ENCODE measurements at regions not wholly inside any gene's neighbourhood (a gene's known extent, or its start where the extent isn't known, plus 50 kb on each side); places are given as distances from the start of the nearest gene placed in this dataset.

DNA sequence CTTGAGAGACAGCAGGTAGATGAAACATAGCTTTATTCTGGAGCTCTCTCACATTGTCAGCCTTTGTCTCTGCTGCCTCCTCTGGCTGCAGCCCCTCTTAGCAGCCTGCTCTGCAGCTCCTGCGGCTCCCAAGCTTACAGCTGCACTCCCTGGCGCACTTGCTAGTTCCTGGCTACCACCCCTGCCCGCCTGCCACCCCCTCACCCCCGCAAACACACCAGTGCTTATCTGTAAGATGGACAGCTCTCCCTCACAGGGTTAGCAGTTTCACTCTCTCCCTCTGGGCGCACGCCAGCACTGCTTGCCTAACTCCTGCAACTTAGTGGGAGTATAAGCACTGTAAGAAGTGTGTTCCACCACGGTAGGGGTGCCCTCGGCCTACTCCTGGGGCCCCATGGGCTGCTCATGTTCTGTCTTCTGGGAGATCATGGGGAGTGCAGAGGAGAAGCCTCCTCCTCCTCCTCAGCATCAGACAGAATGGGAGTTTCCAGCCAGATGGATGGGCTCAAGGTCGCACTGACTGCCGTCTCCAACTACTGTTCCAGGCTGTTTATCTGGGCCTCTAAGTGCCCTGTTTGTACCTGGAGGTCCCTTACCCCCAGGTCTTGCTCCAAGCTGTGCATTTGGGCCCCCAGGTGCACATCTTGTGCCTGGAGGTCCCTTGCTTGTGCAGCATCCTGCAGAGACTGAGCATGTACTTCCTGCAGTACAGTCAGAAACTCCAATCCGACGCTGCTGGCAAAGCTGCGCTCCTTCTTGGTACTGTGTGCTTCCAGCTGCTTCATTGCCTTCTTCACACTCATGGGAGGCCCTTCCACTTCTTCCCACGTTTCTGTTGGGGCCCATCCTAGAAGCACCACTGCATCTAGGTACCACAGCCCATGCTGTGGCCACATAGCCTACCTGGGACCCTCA is 1388.1 kb downstream of the AMY1C start:
- TF ChIP-seq, protein P1, sequence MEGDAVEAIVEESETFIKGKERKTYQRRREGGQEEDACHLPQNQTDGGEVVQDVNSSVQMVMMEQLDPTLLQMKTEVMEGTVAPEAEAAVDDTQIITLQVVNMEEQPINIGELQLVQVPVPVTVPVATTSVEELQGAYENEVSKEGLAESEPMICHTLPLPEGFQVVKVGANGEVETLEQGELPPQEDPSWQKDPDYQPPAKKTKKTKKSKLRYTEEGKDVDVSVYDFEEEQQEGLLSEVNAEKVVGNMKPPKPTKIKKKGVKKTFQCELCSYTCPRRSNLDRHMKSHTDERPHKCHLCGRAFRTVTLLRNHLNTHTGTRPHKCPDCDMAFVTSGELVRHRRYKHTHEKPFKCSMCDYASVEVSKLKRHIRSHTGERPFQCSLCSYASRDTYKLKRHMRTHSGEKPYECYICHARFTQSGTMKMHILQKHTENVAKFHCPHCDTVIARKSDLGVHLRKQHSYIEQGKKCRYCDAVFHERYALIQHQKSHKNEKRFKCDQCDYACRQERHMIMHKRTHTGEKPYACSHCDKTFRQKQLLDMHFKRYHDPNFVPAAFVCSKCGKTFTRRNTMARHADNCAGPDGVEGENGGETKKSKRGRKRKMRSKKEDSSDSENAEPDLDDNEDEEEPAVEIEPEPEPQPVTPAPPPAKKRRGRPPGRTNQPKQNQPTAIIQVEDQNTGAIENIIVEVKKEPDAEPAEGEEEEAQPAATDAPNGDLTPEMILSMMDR (IDR thresholded peaks at IDR 0.05; ENCODE audit: insufficient read depth, low read length), result no peak
- H3K4me3 ChIP-seq (ENCODE audit: low read depth, low read length), result no peak overlapping the region
- no peak for DNase-seq (ENCODE audit: low read depth)

GRCh38 chr1:105138458-105138893 is 1388.8 kb downstream of the AMY1C start:
- DNase-seq (ENCODE audit: low read depth), result no peak
- H3K4me3 ChIP-seq (ENCODE audit: low read depth, low read length), result no peak overlapping the region
- TF ChIP-seq, protein P1 (IDR thresholded peaks at IDR 0.05; ENCODE audit: insufficient read depth, low read length), result no peak

DNA sequence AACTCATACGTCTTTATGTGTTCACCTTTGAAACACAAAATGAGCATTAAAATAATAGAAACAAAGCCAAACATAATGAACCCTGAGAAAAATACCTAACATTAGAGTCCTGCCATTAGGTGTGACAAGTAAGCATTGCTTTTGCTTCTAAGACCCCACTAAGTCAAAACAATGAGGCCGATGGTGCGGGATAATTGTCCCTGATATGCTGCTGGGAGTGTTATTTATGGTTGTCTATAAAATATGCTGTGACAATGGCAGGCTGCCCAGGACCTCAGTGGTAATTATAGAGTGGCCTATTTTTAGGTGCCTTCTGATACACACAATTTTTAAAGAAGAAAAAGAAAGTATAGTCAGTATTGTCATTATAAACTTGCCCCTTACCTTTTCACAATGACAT is 1423.1 kb downstream of the AMY1C start:
- no peak for DNase-seq (ENCODE audit: low read depth)
- no peak overlapping the region for H3K4me3 ChIP-seq (ENCODE audit: low read depth, low read length)
- TF ChIP-seq, protein P1 (IDR thresholded peaks at IDR 0.05; ENCODE audit: insufficient read depth, low read length), result no peak

DNA sequence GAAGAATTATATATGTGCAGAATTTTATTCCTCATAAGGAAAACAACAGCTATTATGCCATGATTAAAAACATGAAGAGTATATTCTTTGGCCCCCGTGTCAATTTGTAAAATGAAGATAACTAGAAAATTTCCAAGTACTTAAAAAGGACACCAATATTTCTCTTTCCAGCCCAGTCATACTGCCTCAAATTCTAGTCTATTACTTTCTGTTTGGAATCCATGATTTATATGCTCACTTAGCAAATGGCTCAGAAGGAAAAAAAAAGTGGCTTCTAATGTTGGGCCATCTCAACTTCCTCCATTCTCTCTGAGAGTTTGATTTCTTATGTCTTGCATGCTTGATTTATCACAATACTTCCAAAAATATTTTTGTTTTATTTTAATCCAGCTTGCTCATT is 1431.1 kb downstream of the AMY1C start:
- H3K4me3 ChIP-seq (ENCODE audit: low read depth, low read length), result no peak overlapping the region
- DNase-seq (ENCODE audit: low read depth), result no peak
- TF ChIP-seq, protein P1 (IDR thresholded peaks at IDR 0.05; ENCODE audit: insufficient read depth, low read length), result no peak

- no peak overlapping the region for H3K4me3 ChIP-seq (ENCODE audit: low read depth, low read length)
These were observed 1455.2 kb downstream of the AMY1C start for GRCh38 chr1:105204836-105205371.

GRCh38 chr1:105208581-105208980 is 1458.9 kb downstream of the AMY1C start:
- no peak overlapping the region for H3K4me3 ChIP-seq (ENCODE audit: low read depth, low read length)
- no peak for DNase-seq (ENCODE audit: low read depth)

More at GRCh38 chr1:105204836-105205371, 1455.2 kb downstream of the AMY1C start:
- TF ChIP-seq, protein P1 (IDR thresholded peaks at IDR 0.05; ENCODE audit: insufficient read depth, low read length), result no peak
- no peak for DNase-seq (ENCODE audit: low read depth)

More at GRCh38 chr1:105208581-105208980, 1458.9 kb downstream of the AMY1C start:
- TF ChIP-seq, protein P1 (IDR thresholded peaks at IDR 0.05; ENCODE audit: insufficient read depth, low read length), result no peak

Data from fibroblast of the aortic adventitia (primary cell).